WTC11 (cell line): ENCODE measurements at regions not wholly inside any gene's neighbourhood (a gene's known extent, or its start where the extent isn't known, plus 50 kb on each side); places are given as distances from the start of the nearest gene placed in this dataset.

Experiments used
- CTCF ChIP-seq: fragments of 200-600 bp; IDR thresholded peaks from 2 replicates; pipeline ENCODE4 v1.8.0; 2022; ENCODE audit warnings: antibody characterized with exemption
- GABPB1 ChIP-seq: sonication (generic); formaldehyde crosslinking; IDR thresholded peaks from 2 replicates; pipeline ENCODE4 v1.8.1; 2023; ENCODE audit warnings: mild to moderate bottlenecking, missing genetic modification reagents
- KAT7 ChIP-seq: sonication (generic); formaldehyde crosslinking; IDR thresholded peaks from 2 replicates; pipeline ENCODE4 v1.8.1; 2023; ENCODE audit warnings: missing genetic modification reagents, mild to moderate bottlenecking, borderline replicate concordance
- NR1H2 ChIP-seq: sonication (generic); formaldehyde crosslinking; IDR thresholded peaks from 2 replicates; pipeline ENCODE4 v1.9.0; 2021; ENCODE audit warnings: mild to moderate bottlenecking, moderate library complexity, missing genetic modification reagents
- ZNF425 ChIP-seq: fragments of 250-450 bp; sonication (Bioruptor Pico); conservative IDR thresholded peaks from 2 replicates; pipeline ENCODE4 v1.9.0; 2021; ENCODE audit warnings: mild to moderate bottlenecking
- TF ChIP-seq, protein P1 (sequence below): sonication (generic); formaldehyde crosslinking; IDR thresholded peaks from 2 replicates; pipeline ENCODE4 v1.8.1; 2023; ENCODE audit warnings: mild to moderate bottlenecking, missing genetic modification reagents
- TF ChIP-seq, protein P2 (sequence below): sonication (generic); formaldehyde crosslinking; IDR thresholded peaks from 2 replicates; pipeline ENCODE4 v1.8.1; 2022; ENCODE audit warnings: mild to moderate bottlenecking, missing genetic modification reagents, moderate library complexity, borderline replicate concordance

DNA sequence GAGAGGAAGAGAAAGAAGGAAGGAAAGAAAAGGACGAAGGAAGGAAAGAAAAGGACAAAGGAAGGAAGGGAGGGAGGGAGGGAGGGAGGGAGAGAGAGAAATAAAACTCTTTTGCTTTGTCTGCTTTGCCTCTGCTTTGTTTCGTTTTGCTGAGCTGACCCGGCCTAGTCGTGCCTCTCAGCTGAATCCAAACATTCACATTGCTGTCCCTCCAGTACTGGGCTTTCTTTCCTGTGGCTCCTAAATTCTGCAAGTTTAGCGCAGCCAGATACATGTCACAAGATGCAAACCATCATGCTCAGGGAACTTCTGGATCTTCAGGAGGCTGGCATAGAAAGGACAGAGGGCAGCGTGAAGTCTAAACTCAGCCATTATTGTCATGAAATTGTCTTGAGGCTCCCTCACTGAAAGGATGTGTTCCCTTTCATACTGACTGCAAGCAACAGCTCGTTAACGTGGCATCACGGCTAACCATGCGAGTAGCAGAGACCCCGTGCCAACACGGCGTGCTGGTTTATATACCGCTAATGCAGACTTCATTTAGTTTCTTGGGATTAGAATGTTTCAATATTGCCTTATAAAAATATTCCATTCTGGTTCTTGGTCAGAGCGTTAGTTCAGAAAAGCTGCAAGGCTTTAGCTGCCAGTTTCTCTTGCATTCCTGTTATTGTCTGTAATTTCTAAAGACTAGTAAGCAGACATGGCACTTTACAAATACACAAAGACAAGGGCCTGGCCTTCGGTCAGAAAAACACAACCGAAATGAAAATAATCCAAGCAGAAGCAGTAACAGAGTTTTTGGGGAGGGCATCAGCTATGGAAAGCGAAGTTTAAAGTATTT, 94.2 kb downstream of the TMEM174 start:
- TF ChIP-seq CTCF (no peak), KAT7 (CRISPR knock-in tag) (no peak), NR1H2 (CRISPR knock-in tag) (no peak), ZNF425 (CRISPR knock-in tag) (no peak), GABPB1 (CRISPR knock-in tag) (no peak)
- TF ChIP-seq, protein P1, sequence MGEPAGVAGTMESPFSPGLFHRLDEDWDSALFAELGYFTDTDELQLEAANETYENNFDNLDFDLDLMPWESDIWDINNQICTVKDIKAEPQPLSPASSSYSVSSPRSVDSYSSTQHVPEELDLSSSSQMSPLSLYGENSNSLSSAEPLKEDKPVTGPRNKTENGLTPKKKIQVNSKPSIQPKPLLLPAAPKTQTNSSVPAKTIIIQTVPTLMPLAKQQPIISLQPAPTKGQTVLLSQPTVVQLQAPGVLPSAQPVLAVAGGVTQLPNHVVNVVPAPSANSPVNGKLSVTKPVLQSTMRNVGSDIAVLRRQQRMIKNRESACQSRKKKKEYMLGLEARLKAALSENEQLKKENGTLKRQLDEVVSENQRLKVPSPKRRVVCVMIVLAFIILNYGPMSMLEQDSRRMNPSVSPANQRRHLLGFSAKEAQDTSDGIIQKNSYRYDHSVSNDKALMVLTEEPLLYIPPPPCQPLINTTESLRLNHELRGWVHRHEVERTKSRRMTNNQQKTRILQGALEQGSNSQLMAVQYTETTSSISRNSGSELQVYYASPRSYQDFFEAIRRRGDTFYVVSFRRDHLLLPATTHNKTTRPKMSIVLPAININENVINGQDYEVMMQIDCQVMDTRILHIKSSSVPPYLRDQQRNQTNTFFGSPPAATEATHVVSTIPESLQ (CRISPR knock-in tag): no peak
- TF ChIP-seq, protein P2, sequence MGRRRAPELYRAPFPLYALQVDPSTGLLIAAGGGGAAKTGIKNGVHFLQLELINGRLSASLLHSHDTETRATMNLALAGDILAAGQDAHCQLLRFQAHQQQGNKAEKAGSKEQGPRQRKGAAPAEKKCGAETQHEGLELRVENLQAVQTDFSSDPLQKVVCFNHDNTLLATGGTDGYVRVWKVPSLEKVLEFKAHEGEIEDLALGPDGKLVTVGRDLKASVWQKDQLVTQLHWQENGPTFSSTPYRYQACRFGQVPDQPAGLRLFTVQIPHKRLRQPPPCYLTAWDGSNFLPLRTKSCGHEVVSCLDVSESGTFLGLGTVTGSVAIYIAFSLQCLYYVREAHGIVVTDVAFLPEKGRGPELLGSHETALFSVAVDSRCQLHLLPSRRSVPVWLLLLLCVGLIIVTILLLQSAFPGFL: no peak
